ENCODE measurements at regions not wholly inside any gene's neighbourhood (a gene's known extent, or its start where the extent isn't known, plus 50 kb on each side); places are given as distances from the start of the nearest gene placed in this dataset.

- TF ChIP-seq EZH2phosphoT487 (IDR thresholded peaks at IDR 0.05; ENCODE audit: low read length) (no peak), EZH2 (optimal IDR thresholded peaks at IDR 0.05; ENCODE audit: low read depth, low read length) (no peak), CTCF (IDR thresholded peaks at IDR 0.05; ENCODE audit: low read length) (no peak)
- DNase-seq: no peak
Observed at GRCh38 chr18:4544142-4544541, 89.0 kb upstream of the DLGAP1 start.

GRCh38 chr18:4543711-4544110 is 88.6 kb upstream of the DLGAP1 start:
- no peak overlapping the region for H2AFZ ChIP-seq (ENCODE audit: low read length)
- DNase-seq: no peak

More at GRCh38 chr18:4544142-4544541, 89.0 kb upstream of the DLGAP1 start:
- Histone ChIP-seq H3K9ac (ENCODE audit: low read length) (no peak overlapping the region), H3K27ac (ENCODE audit: low read length) (no peak overlapping the region), H3K4me1 (ENCODE audit: low read length) (no peaks in the 10 kb centered on the region), H2AFZ (ENCODE audit: low read length) (no peak overlapping the region), H3K27me3 (replicated peaks; ENCODE audit: insufficient read depth, low read length) (no peaks in the 10 kb centered on the region), H3F3A (ENCODE audit: insufficient read depth, low read length) (no peaks in the 10 kb centered on the region), H3K9me3 (replicated peaks; ENCODE audit: insufficient read depth, low read length) (no peaks in the 10 kb centered on the region), H3K4me3 (ENCODE audit: low read length) (no peak overlapping the region), H3K4me2 (ENCODE audit: low read depth, low read length) (no peak overlapping the region), H4K20me1 (ENCODE audit: insufficient read depth, low read length) (no peaks in the 10 kb centered on the region), H3K79me2 (ENCODE audit: low read length) (no peaks in the 10 kb centered on the region), H3K36me3 (replicated peaks; ENCODE audit: insufficient read depth, low read length) (no peaks in the 10 kb centered on the region), H3K9me2 (replicated peaks; ENCODE audit: insufficient read depth, low read length) (no peaks in the 10 kb centered on the region)

GRCh38 chr18:4541588-4541987 is 86.5 kb upstream of the DLGAP1 start:
- H3K9me2 ChIP-seq (replicated peaks; ENCODE audit: insufficient read depth, low read length): no peaks in the 10 kb centered on the region
- no peaks in the 10 kb centered on the region for H3K9me3 ChIP-seq (replicated peaks; ENCODE audit: insufficient read depth, low read length)
- TF ChIP-seq EZH2phosphoT487 (IDR thresholded peaks at IDR 0.05; ENCODE audit: low read length): no peak
- no peak for TF ChIP-seq CTCF (IDR thresholded peaks at IDR 0.05; ENCODE audit: low read length)
- TF ChIP-seq EZH2 (optimal IDR thresholded peaks at IDR 0.05; ENCODE audit: low read depth, low read length): no peak
- H3K4me2 ChIP-seq (ENCODE audit: low read depth, low read length): no peak overlapping the region
- no peak overlapping the region for H3K9ac ChIP-seq (ENCODE audit: low read length)
- H3K4me3 ChIP-seq (ENCODE audit: low read length): no peak overlapping the region
- H3K27ac ChIP-seq (ENCODE audit: low read length): no peak overlapping the region
- no peaks in the 10 kb centered on the region for H3K79me2 ChIP-seq (ENCODE audit: low read length)
- DNase-seq: no peak
- H3F3A ChIP-seq (ENCODE audit: insufficient read depth, low read length): no peaks in the 10 kb centered on the region
- H3K4me1 ChIP-seq (ENCODE audit: low read length): no peaks in the 10 kb centered on the region
- no peaks in the 10 kb centered on the region for H4K20me1 ChIP-seq (ENCODE audit: insufficient read depth, low read length)
- no peaks in the 10 kb centered on the region for H3K36me3 ChIP-seq (replicated peaks; ENCODE audit: insufficient read depth, low read length)
- no peaks in the 10 kb centered on the region for H3K27me3 ChIP-seq (replicated peaks; ENCODE audit: insufficient read depth, low read length)
- H2AFZ ChIP-seq (ENCODE audit: low read length): no peak overlapping the region

More at GRCh38 chr18:4543711-4544110, 88.6 kb upstream of the DLGAP1 start:
- Histone ChIP-seq H3K9ac (ENCODE audit: low read length) (no peak overlapping the region), H3K27me3 (replicated peaks; ENCODE audit: insufficient read depth, low read length) (no peaks in the 10 kb centered on the region), H3K27ac (ENCODE audit: low read length) (no peak overlapping the region), H3K4me3 (ENCODE audit: low read length) (no peak overlapping the region), H4K20me1 (ENCODE audit: insufficient read depth, low read length) (no peaks in the 10 kb centered on the region), H3K79me2 (ENCODE audit: low read length) (no peaks in the 10 kb centered on the region), H3K36me3 (replicated peaks; ENCODE audit: insufficient read depth, low read length) (no peaks in the 10 kb centered on the region), H3K9me3 (replicated peaks; ENCODE audit: insufficient read depth, low read length) (no peaks in the 10 kb centered on the region), H3K4me1 (ENCODE audit: low read length) (no peaks in the 10 kb centered on the region), H3K4me2 (ENCODE audit: low read depth, low read length) (no peak overlapping the region), H3F3A (ENCODE audit: insufficient read depth, low read length) (no peaks in the 10 kb centered on the region), H3K9me2 (replicated peaks; ENCODE audit: insufficient read depth, low read length) (no peaks in the 10 kb centered on the region)
- no peak for TF ChIP-seq EZH2 (optimal IDR thresholded peaks at IDR 0.05; ENCODE audit: low read depth, low read length)
- TF ChIP-seq EZH2phosphoT487 (IDR thresholded peaks at IDR 0.05; ENCODE audit: low read length): no peak
- TF ChIP-seq CTCF (IDR thresholded peaks at IDR 0.05; ENCODE audit: low read length): no peak
